PC-3 (cell line): ENCODE measurements at regions not wholly inside any gene's neighbourhood (a gene's known extent, or its start where the extent isn't known, plus 50 kb on each side); places are given as distances from the start of the nearest gene placed in this dataset.

Experiments used
- CTCF ChIP-seq: fragments of 300-600 bp; sonication (generic); conservative IDR thresholded peaks from 2 replicates; pipeline ENCODE4 v1.5.1; 2017; ENCODE audit warnings: antibody characterized with exemption, low read depth, mild to moderate bottlenecking, low read length
- EZH2 ChIP-seq: fragments of 300-600 bp; sonication (generic); IDR thresholded peaks from one replicate; pipeline ENCODE4 v1.6.1; 2017; ENCODE audit warnings: antibody characterized with exemption, mild to moderate bottlenecking, low read length; ENCODE audit not compliant: unreplicated experiment
- EZH2phosphoT487 ChIP-seq: fragments of 300-600 bp; sonication (generic); IDR thresholded peaks from 2 replicates; pipeline ENCODE4 v1.6.1; 2018; ENCODE audit warnings: mild to moderate bottlenecking, antibody characterized with exemption, low read length, borderline replicate concordance

GRCh38 chr3:104916971-104917370, 449.7 kb upstream of the ALCAM start:
- TF ChIP-seq CTCF = no peak
- TF ChIP-seq EZH2 = no peak
- TF ChIP-seq EZH2phosphoT487 = no peak
